Lower leg skin (tissue), 4 donors: ENCODE measurements at regions not wholly inside any gene's neighbourhood (a gene's known extent, or its start where the extent isn't known, plus 50 kb on each side); places are given as distances from the start of the nearest gene placed in this dataset.

Source experiments
- DNase-seq, 2 donors: peaks; one replicate each; pipeline ENCODE4 v3.0.0-alpha.2; 2019; ENCODE audit warnings: low spot score in 2 of 2
- H3K4me3 ChIP-seq: fragments of 200-600 bp; sonication (generic); 2 replicates; pipeline ENCODE4 v1.5.1; 2017; ENCODE audit warnings: mild to moderate bottlenecking, low read depth; ENCODE audit not compliant: poor library complexity, severe bottlenecking
- POLR2A ChIP-seq, 2 donors: fragments of 450-650 bp; IDR thresholded peaks; one replicate each; pipeline ENCODE4 v1.6.1; 2016 to 2017; ENCODE audit warnings: antibody characterized with exemption in 2 of 2, mild to moderate bottlenecking in 1 of 2, moderate library complexity in 1 of 2
- WGBS, 2 donors: methylation state at CpG; one replicate each; pipeline ENCODE4 v1.1.5; 2018; 5-methylcytosine and 5-hydroxymethylcytosine counted together
- intact Hi-C: fragments of 100-400 bp; cut with DNase I; formaldehyde crosslinking; loops from one replicate; pipeline ENCODE4 v1.15.0; 2023; ENCODE audit warnings: low total_unique reads
- TF ChIP-seq, protein P1 (sequence below), 3 donors: fragments of 450-650 bp; IDR thresholded peaks; one replicate each; pipeline ENCODE4 v1.5.1; 2016; ENCODE audit warnings: antibody characterized with exemption in 3 of 3, mild to moderate bottlenecking in 3 of 3, moderate library complexity in 2 of 3

- 94 to 96% methylated on average over 4 of the region's 4 CpGs for WGBS, 2 donors
- intact Hi-C loops: no loop called here
Observed at GRCh38 chr6:81996414-81996813, 243.9 kb upstream of the TENT5A start.

DNA sequence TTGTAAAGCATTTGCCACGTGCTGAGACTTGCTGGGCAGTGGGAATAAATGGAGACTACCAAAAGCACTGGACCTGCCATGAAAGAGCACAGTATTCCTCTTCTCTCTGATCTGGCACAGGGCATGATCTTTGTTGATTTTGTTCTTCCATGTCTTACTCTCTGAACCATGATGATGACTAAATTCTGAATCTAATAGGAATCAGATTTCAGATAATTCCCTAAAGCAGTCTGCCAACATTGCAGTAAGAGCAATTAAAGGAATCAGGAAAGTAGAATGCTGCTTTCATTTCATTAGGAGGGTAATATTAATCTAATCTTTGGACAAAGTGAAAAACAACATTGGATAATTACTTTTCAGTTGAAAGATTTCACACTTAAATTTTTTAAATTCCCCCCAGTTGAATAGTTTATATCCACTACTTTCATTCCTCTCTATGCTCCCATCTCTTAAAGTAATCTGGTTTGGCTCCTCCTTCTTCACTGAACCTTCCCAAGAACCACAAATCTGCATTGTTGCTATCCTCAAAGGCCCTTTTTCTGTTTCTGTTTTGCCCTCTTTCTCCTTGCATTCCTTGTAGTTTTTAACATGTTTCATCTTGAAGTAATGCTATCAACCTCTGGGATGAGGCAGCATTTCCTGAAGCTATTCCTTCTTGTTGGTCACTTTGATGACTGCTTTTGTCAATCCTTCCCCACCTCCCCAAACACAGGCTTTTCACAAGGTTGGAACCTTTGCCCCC lies 243.2 kb upstream of the TENT5A start:
- 23 to 31% methylated on average over 1 of the region's 1 CpG for WGBS, 2 donors
- no peak for TF ChIP-seq POLR2A (IDR thresholded peaks at IDR 0.05)
- TF ChIP-seq, protein P1, sequence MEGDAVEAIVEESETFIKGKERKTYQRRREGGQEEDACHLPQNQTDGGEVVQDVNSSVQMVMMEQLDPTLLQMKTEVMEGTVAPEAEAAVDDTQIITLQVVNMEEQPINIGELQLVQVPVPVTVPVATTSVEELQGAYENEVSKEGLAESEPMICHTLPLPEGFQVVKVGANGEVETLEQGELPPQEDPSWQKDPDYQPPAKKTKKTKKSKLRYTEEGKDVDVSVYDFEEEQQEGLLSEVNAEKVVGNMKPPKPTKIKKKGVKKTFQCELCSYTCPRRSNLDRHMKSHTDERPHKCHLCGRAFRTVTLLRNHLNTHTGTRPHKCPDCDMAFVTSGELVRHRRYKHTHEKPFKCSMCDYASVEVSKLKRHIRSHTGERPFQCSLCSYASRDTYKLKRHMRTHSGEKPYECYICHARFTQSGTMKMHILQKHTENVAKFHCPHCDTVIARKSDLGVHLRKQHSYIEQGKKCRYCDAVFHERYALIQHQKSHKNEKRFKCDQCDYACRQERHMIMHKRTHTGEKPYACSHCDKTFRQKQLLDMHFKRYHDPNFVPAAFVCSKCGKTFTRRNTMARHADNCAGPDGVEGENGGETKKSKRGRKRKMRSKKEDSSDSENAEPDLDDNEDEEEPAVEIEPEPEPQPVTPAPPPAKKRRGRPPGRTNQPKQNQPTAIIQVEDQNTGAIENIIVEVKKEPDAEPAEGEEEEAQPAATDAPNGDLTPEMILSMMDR (IDR thresholded peaks at IDR 0.05): no peak
- H3K4me3 ChIP-seq: no peak overlapping the region
- DNase-seq: no peak
- intact Hi-C loops: no loop called here

More at GRCh38 chr6:81996414-81996813, 243.9 kb upstream of the TENT5A start:
- TF ChIP-seq POLR2A (IDR thresholded peaks at IDR 0.05): no peak
- TF ChIP-seq, protein P1 (IDR thresholded peaks at IDR 0.05): no peak
- H3K4me3 ChIP-seq: no peak overlapping the region
- no peak for DNase-seq

- H3K4me3 ChIP-seq: no peak overlapping the region
- TF ChIP-seq POLR2A (IDR thresholded peaks at IDR 0.05): no peak
- TF ChIP-seq, protein P1 (IDR thresholded peaks at IDR 0.05): no peak
- intact Hi-C loops: no loop called here
- no peak for DNase-seq
- 93 to 95% methylated on average over 3 of the region's 3 CpGs for WGBS, 2 donors
Observed at GRCh38 chr6:81988871-81989270, 236.4 kb upstream of the TENT5A start.

DNA sequence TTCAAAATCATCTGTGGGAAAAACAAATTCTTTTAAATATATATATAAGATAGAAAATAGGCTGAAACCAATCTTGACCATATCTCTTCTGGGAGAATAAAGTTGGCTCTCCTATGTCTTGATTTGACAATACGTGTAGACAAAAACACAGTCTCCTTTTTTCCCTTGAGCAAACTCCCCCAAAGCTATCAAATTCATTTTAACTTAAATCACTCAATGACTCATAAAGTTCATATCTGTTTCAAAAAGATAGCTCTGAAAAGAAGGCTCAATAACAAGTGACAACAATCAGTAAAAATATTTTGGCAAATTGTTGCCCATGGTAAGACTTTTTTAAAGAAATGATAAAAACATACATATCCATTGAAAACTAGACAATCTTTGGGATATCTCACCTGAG lies 236.0 kb upstream of the TENT5A start:
- WGBS, 2 donors: 70 to 84% methylated on average over 1 of the region's 1 CpG
- intact Hi-C loops: no loop called here
- no peak overlapping the region for H3K4me3 ChIP-seq
- TF ChIP-seq, protein P1 (IDR thresholded peaks at IDR 0.05): no peak
- no peak for TF ChIP-seq POLR2A (IDR thresholded peaks at IDR 0.05)
- DNase-seq: no peak

- intact Hi-C loops: no loop called here
- TF ChIP-seq, protein P1 (IDR thresholded peaks at IDR 0.05): no peak
- no peak for TF ChIP-seq POLR2A (IDR thresholded peaks at IDR 0.05)
- no peak overlapping the region for H3K4me3 ChIP-seq
- WGBS, 2 donors: 92 to 98% methylated on average over 3 of the region's 3 CpGs
- no peak for DNase-seq
Observed at GRCh38 chr6:81987293-81987692, 234.8 kb upstream of the TENT5A start.

DNA sequence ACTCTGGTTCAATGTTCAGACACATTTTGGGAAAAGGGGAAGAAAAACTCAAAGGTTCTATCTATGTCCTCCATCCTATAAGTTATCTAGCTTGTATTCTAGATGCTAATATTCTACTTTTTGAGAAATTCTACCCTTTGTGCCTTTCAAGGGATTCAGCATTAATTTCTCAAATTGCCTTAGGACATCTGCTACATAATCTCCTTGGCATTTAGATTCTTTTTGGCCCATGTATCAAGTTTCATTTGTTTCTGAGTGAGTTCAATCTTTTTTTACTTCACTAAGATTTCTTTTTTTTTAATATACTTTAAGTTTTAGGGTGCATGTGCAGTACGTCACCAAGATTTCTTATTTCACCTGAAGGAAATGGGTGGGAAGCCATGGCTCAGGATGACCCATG lies 232.7 kb upstream of the TENT5A start:
- H3K4me3 ChIP-seq: no peak overlapping the region
- intact Hi-C loops: no loop called here
- 79 to 90% methylated on average over 1 of the region's 1 CpG for WGBS, 2 donors
- DNase-seq: no peak
- TF ChIP-seq, protein P1 (IDR thresholded peaks at IDR 0.05): no peak
- TF ChIP-seq POLR2A (IDR thresholded peaks at IDR 0.05): no peak
